CD14-positive monocyte (primary cell): ENCODE measurements at regions not wholly inside any gene's neighbourhood (a gene's known extent, or its start where the extent isn't known, plus 50 kb on each side); places are given as distances from the start of the nearest gene placed in this dataset.

Source experiments
- DNase-seq, 3 donors: peaks; one replicate each; pipeline ENCODE4 v3.0.0-alpha.2; 2011 to 2022
- H2AFZ ChIP-seq: 2 replicates; pipeline ENCODE4 v1.6.0; 2012; ENCODE audit warnings: mild to moderate bottlenecking, low read depth, low read length, inconsistent platforms; ENCODE audit not compliant: insufficient read depth, poor library complexity, severe bottlenecking
- H3K27ac ChIP-seq, 2 donors: 1 replicate in 1 of 2; 2 replicates in 1 of 2; pipeline ENCODE4 v1.5.1; 2012 to 2013; ENCODE audit warnings: low read length in 2 of 2, control low read depth in 1 of 2, inconsistent platforms in 1 of 2, low read depth in 1 of 2, mild to moderate bottlenecking in 1 of 2
- H3K27me3 ChIP-seq, 2 donors: one replicate each; pipeline versions ENCODE4 v1.6.0 to v1.6.1; 2011 to 2013; ENCODE audit warnings: low read length in 2 of 2; ENCODE audit not compliant: control insufficient read depth in 2 of 2, insufficient read depth in 2 of 2
- H3K36me3 ChIP-seq, 2 donors: replicated peaks in 1 of 2; 1 replicate in 1 of 2; 2 replicates in 1 of 2; pipeline versions ENCODE4 v1.5.1 to v1.6.1; 2012 to 2013; ENCODE audit warnings: low read length in 2 of 2, control low read depth in 1 of 2, inconsistent platforms in 1 of 2, mild to moderate bottlenecking in 1 of 2; ENCODE audit not compliant: insufficient read depth in 2 of 2, control insufficient read depth in 1 of 2
- H3K4me1 ChIP-seq, 2 donors: 1 replicate in 1 of 2; 2 replicates in 1 of 2; pipeline versions ENCODE4 v1.5.1 to v1.6.1; 2012 to 2013; ENCODE audit warnings: low read length in 2 of 2, control low read depth in 1 of 2, inconsistent platforms in 1 of 2, mild to moderate bottlenecking in 1 of 2, moderate library complexity in 1 of 2; ENCODE audit not compliant: insufficient read depth in 2 of 2, control insufficient read depth in 1 of 2
- H3K4me2 ChIP-seq: replicated peaks from 2 replicates; pipeline ENCODE3; 2012; ENCODE audit warnings: low read length, moderate library complexity, mild to moderate bottlenecking; ENCODE audit not compliant: poor library complexity, severe bottlenecking; ENCODE audit errors: extremely low read depth
- H3K4me3 ChIP-seq, 3 experiments: fragments of 200-600 bp in 1 of 3; sonication (generic) in 1 of 3; replicated peaks in 1 of 3; 1 replicate in 2 of 3; 2 replicates in 1 of 3; pipeline ENCODE4 v1.5.1; 2011 to 2013; ENCODE audit warnings: low read length in 3 of 3, mild to moderate bottlenecking in 3 of 3, control low read depth in 2 of 3, low read depth in 2 of 3, inconsistent platforms in 1 of 3, moderate library complexity in 1 of 3
- H3K79me2 ChIP-seq: 2 replicates; pipeline ENCODE4 v1.6.0; 2012; ENCODE audit warnings: mild to moderate bottlenecking, control low read depth, inconsistent platforms, low read length, moderate library complexity; ENCODE audit not compliant: insufficient read depth
- H3K9ac ChIP-seq: 2 replicates; pipeline ENCODE4 v1.6.0; 2017; ENCODE audit warnings: low read length, mild to moderate bottlenecking; ENCODE audit not compliant: insufficient read depth, poor library complexity, severe bottlenecking
- H3K9me3 ChIP-seq, 2 donors: replicated peaks in 1 of 2; 1 replicate in 1 of 2; 2 replicates in 1 of 2; pipeline versions ENCODE4 v1.5.1 to v1.6.1; 2012 to 2013; ENCODE audit warnings: low read length in 2 of 2, control low read depth in 1 of 2; ENCODE audit not compliant: control insufficient read depth in 1 of 2, insufficient read depth in 1 of 2
- H4K20me1 ChIP-seq: 2 replicates; pipeline ENCODE4 v1.6.0; 2012; ENCODE audit warnings: mild to moderate bottlenecking, low read length, control low read depth, moderate library complexity; ENCODE audit not compliant: insufficient read depth
- H3K27ac Mint-ChIP-seq, 7 donors: one replicate each; pipeline ENCODE4 v1.8.0; 2020; ENCODE audit warnings: mild to moderate bottlenecking in 7 of 7, mixed read lengths in 7 of 7, moderate library complexity in 6 of 7, inconsistent platforms in 2 of 7
- H3K27me3 Mint-ChIP-seq, 3 donors: one replicate each; pipeline ENCODE4 v1.8.0; 2021 to 2022; ENCODE audit warnings: low read depth in 3 of 3, mild to moderate bottlenecking in 3 of 3, mixed read lengths in 3 of 3, moderate library complexity in 3 of 3, inconsistent platforms in 1 of 3
- H3K36me3 Mint-ChIP-seq, 2 donors: one replicate each; pipeline ENCODE4 v1.8.0; 2020; ENCODE audit warnings: mixed read lengths in 2 of 2, inconsistent platforms in 1 of 2, mild to moderate bottlenecking in 1 of 2
- H3K4me1 Mint-ChIP-seq: one replicate; pipeline ENCODE4 v1.8.0; 2020; ENCODE audit warnings: mild to moderate bottlenecking, mixed read lengths
- H3K4me3 Mint-ChIP-seq, 2 donors: one replicate each; pipeline ENCODE4 v1.8.0; 2020; ENCODE audit warnings: mild to moderate bottlenecking in 2 of 2, mixed read lengths in 2 of 2, moderate library complexity in 1 of 2
- H3K9me3 Mint-ChIP-seq, 7 donors: one replicate each; pipeline ENCODE4 v1.8.0; 2020 to 2022; ENCODE audit warnings: mixed read lengths in 7 of 7, mild to moderate bottlenecking in 6 of 7, moderate library complexity in 6 of 7, inconsistent platforms in 2 of 7
- WGBS: methylation state at CpG from one replicate; pipeline ENCODE4 v1.1.5; 2013; ENCODE audit warnings: missing lambda C conversion rate; ENCODE audit not compliant: insufficient coverage; 5-methylcytosine and 5-hydroxymethylcytosine counted together
- intact Hi-C, 2 donors: fragments of 100-400 bp; cut with micrococcal nuclease; formaldehyde crosslinking; loops; one replicate each; pipeline versions ENCODE4 v1.15.0 to v1.15.1; 2023
- TF ChIP-seq, protein P1 (sequence below): fragments of 200-600 bp; IDR thresholded peaks from one replicate; pipeline ENCODE4 v1.8.0; 2022; ENCODE audit warnings: antibody characterized with exemption, mild to moderate bottlenecking

DNA sequence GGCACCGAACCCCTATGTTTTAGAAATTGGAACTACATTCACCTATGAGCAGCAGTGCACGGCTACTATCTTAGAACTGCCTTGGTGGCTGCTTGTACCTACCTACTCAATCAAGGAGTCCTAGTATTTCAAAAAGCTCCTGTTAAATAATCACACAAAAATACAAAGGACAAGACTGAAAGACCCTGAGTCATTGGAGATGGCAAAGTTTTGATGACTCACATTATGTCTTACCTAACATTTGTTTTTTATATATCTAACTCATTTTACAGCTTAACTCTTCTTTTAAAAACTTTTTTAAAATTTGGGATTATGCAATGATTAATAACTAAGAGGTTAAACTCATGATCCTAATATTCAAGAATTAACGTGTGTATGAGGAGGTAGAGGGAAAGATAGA is 1206.0 kb upstream of the TMPRSS15 start:
- no peaks in the 10 kb centered on the region for H3K36me3 Mint-ChIP-seq
- H3K9ac ChIP-seq: no peak overlapping the region
- no peaks in the 10 kb centered on the region for H4K20me1 ChIP-seq
- no peaks in the 10 kb centered on the region for H3K4me1 ChIP-seq
- H3K4me3 Mint-ChIP-seq: no peak overlapping the region
- no peak overlapping the region for H3K4me3 ChIP-seq
- no peaks in the 10 kb centered on the region for H3K79me2 ChIP-seq
- H3K4me2 ChIP-seq: no peak overlapping the region
- H3K9me3 Mint-ChIP-seq: peaks cover 0 to 5% (median 3%) of the 10 kb centered on the region in 7 donors
- H2AFZ ChIP-seq: no peak overlapping the region
- no peaks in the 10 kb centered on the region for H3K4me1 Mint-ChIP-seq
- H3K36me3 ChIP-seq: no peaks in the 10 kb centered on the region
- H3K27me3 ChIP-seq: no peaks in the 10 kb centered on the region
- intact Hi-C loops: no loop called here
- DNase-seq: no peak
- H3K27ac ChIP-seq: no peak overlapping the region
- H3K27me3 Mint-ChIP-seq: no peaks in the 10 kb centered on the region
- 71% methylated on average over 1 of the region's 3 CpGs for WGBS
- no peaks in the 10 kb centered on the region for H3K9me3 ChIP-seq
- no peak overlapping the region for H3K27ac Mint-ChIP-seq
- TF ChIP-seq, protein P1, sequence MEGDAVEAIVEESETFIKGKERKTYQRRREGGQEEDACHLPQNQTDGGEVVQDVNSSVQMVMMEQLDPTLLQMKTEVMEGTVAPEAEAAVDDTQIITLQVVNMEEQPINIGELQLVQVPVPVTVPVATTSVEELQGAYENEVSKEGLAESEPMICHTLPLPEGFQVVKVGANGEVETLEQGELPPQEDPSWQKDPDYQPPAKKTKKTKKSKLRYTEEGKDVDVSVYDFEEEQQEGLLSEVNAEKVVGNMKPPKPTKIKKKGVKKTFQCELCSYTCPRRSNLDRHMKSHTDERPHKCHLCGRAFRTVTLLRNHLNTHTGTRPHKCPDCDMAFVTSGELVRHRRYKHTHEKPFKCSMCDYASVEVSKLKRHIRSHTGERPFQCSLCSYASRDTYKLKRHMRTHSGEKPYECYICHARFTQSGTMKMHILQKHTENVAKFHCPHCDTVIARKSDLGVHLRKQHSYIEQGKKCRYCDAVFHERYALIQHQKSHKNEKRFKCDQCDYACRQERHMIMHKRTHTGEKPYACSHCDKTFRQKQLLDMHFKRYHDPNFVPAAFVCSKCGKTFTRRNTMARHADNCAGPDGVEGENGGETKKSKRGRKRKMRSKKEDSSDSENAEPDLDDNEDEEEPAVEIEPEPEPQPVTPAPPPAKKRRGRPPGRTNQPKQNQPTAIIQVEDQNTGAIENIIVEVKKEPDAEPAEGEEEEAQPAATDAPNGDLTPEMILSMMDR: no peak

DNA sequence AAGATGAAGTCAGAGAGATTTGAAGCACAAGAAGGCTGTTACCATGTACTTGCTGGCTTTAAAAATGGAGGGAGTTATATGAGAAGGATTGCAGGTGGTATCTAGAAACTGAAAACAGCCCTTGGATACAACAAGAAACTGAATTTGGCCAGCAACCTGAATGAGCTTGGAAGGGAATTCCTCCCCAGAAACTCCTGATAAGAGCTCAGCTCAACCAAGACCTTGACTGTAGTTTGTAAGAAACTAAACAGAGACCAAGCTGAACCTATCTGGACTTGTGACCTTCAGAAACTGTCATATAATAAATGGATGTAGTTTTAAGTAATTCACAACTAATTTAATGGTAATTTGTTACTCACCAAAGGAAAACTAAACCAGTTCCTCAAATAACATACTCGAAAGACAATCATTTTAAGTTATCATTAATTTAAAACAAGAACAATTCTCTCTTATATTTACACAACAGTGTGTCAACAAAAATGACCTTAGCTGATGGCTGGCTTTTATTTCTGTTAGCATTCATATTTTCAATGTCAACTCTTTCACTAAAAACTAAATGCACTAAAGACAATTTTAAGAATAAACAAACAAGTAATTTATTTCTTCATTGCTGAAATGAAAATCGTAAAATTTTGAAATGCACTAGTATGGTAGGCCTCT is 1218.4 kb upstream of the TMPRSS15 start:
- Mint-ChIP-seq H3K36me3 (no peaks in the 10 kb centered on the region), H3K4me3 (no peak overlapping the region), H3K27me3 (no peaks in the 10 kb centered on the region), H3K4me1 (no peaks in the 10 kb centered on the region), H3K27ac (no peak overlapping the region), H3K9me3 (peaks cover 0 to 9% (median 2%) of the 10 kb centered on the region in 7 donors)
- no CpG with 5 or more reads among the region's 2 CpGs for WGBS
- H3K9me3 ChIP-seq: no peaks in the 10 kb centered on the region
- intact Hi-C loops: no loop called here
- H3K79me2 ChIP-seq: no peaks in the 10 kb centered on the region
- no peak overlapping the region for H3K4me3 ChIP-seq
- H4K20me1 ChIP-seq: no peaks in the 10 kb centered on the region
- no peak for DNase-seq
- H3K4me2 ChIP-seq: no peak overlapping the region
- TF ChIP-seq, protein P1: no peak
- no peak overlapping the region for H3K27ac ChIP-seq
- H3K4me1 ChIP-seq: no peaks in the 10 kb centered on the region
- no peaks in the 10 kb centered on the region for H3K27me3 ChIP-seq
- no peak overlapping the region for H2AFZ ChIP-seq
- no peak overlapping the region for H3K9ac ChIP-seq
- H3K36me3 ChIP-seq: no peaks in the 10 kb centered on the region
